Cardiac muscle cell (in vitro differentiated cells and primary cell): ENCODE measurements at regions not wholly inside any gene's neighbourhood (a gene's known extent, or its start where the extent isn't known, plus 50 kb on each side); places are given as distances from the start of the nearest gene placed in this dataset.
A peak's percentile ranks its signal among the peaks of the same experiment; 100 is the strongest.
"Not testable (repeated sequence)": the region's sequence is repeated elsewhere in the genome, so short reads cannot be mapped to it uniquely, and the experiment has no call there.

Experiments
- DNase-seq, 2 donors: peaks; one replicate each; pipeline versions ENCODE4 v3.0.0 to v3.0.0-alpha.2; 2010 to 2017; ENCODE audit warnings: low read depth in 1 of 2, low spot score in 1 of 2
- H3K27ac ChIP-seq: fragments of 200-600 bp; sonication (generic); 2 replicates; pipeline ENCODE4 v1.5.1; 2016
- H3K27me3 ChIP-seq: fragments of 200-600 bp; sonication (generic); 2 replicates; pipeline ENCODE4 v1.6.0; 2016; ENCODE audit warnings: control low read depth
- H3K36me3 ChIP-seq: fragments of 200-600 bp; sonication (generic); 2 replicates; pipeline ENCODE4 v1.5.1; 2016; ENCODE audit warnings: control low read depth
- H3K4me1 ChIP-seq: fragments of 200-600 bp; sonication (generic); 2 replicates; pipeline ENCODE4 v1.8.1; 2017; ENCODE audit warnings: low read depth, mild to moderate bottlenecking, mixed run types
- H3K4me3 ChIP-seq: fragments of 200-600 bp; sonication (generic); 2 replicates; pipeline ENCODE4 v1.5.1; 2016; ENCODE audit warnings: mild to moderate bottlenecking
- H3K9me3 ChIP-seq: fragments of 200-600 bp; sonication (generic); 2 replicates; pipeline ENCODE4 v1.5.1; 2017; ENCODE audit warnings: low read depth, mild to moderate bottlenecking, control low read depth
- CTCF ChIP-seq: IDR thresholded peaks from 2 replicates; pipeline ENCODE4 v1.5.1; 2012; ENCODE audit warnings: low read depth, mild to moderate bottlenecking, low read length

DNA sequence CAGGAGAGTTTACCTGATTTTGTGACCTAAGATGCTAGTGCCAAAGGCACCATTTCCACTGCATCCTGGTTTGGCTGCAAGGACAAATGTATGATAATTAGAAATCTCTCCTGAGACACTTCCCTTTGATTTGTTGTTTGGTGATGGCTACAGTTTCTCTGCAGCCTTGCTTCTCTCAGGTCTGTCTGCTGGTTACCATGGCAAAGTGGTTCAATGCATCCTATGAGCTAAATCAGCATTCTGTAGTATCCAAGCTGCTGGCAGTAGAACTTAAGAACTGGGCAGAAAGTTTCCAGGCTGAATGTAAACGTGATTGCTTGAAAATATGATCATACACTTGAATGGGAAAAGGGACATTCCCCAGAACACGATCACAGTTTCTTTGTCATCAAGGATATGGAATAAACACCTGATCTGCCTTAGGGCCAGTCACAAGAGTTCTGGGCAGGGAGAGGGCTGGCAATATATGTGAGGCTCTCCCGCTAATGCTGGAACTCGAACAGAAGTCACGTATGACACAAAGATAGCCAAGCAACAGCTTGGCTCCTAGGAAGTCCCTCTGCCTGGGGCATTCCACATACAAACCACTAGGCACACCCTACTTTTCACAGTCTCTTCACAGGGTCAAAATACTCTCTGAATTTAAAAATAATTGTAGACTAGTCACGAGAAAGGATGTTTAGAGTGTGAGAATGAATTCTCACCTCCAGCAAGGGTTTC lies 138.1 kb upstream of the GRAMD2B start:
- Histone ChIP-seq H3K9me3 (no peaks in the 10 kb centered on the region), H3K27me3 (no peaks in the 10 kb centered on the region), H3K4me1 (no peaks in the 10 kb centered on the region), H3K4me3 (no peak overlapping the region), H3K27ac (no peak overlapping the region), H3K36me3 (no peaks in the 10 kb centered on the region)
- TF ChIP-seq CTCF = no peak
- no peak for DNase-seq

GRCh38 chr5:126296121-126296520 lies 127.1 kb upstream of the GRAMD2B start:
- H3K9me3 ChIP-seq, DNase-seq, H3K4me1 ChIP-seq, H3K4me3 ChIP-seq, H3K27ac ChIP-seq, H3K27me3 ChIP-seq, H3K36me3 ChIP-seq: not testable (repeated sequence)

DNA sequence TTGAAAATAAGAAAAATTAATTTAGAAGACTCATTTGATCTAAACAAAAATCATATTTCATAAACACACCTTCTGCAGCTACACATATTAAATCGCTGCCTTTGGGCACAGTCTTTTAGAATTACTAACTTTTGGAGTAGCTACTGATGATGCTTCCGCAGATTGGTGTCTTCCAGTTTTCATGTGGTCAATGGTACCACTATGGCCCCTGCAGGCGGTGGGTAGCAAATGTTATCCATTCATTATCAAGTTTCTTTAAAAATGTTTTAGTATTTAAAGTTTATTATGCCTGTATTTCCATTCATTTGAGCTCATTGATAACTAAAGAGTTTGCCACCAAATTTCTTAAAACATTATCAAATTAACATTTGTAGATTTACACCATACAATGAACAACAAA lies 122.9 kb upstream of the GRAMD2B start:
- no peak overlapping the region for H3K4me3 ChIP-seq
- no peak for TF ChIP-seq CTCF
- no peaks in the 10 kb centered on the region for H3K4me1 ChIP-seq
- H3K27ac ChIP-seq = no peak overlapping the region
- H3K9me3 ChIP-seq = no peaks in the 10 kb centered on the region
- no peaks in the 10 kb centered on the region for H3K36me3 ChIP-seq
- H3K27me3 ChIP-seq = no peaks in the 10 kb centered on the region
- DNase-seq = no peak

DNA sequence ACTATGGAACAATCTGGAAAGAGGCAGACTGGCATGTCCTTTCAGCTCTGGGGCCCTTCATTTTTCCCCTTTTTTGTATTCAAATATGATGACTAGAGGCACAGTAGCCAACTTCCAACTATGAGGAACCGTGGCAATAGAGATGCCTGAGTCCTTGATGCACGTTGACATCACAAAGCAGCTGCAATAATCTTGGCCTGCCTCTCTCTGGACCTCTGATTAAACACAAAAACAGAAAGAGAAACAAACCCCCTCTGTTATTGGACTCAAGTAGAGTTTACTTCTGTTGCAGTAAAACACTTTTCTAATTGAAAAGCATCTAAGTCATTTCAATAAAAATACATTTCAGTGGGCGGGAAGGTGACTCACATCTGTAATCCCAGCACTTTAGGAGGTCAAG lies 122.2 kb upstream of the GRAMD2B start:
- no peaks in the 10 kb centered on the region for H3K27me3 ChIP-seq
- DNase-seq = no peak
- H3K27ac ChIP-seq = no peak overlapping the region
- H3K9me3 ChIP-seq = no peaks in the 10 kb centered on the region
- H3K4me1 ChIP-seq = no peaks in the 10 kb centered on the region
- TF ChIP-seq CTCF = no peak
- no peaks in the 10 kb centered on the region for H3K36me3 ChIP-seq
- H3K4me3 ChIP-seq = no peak overlapping the region

DNA sequence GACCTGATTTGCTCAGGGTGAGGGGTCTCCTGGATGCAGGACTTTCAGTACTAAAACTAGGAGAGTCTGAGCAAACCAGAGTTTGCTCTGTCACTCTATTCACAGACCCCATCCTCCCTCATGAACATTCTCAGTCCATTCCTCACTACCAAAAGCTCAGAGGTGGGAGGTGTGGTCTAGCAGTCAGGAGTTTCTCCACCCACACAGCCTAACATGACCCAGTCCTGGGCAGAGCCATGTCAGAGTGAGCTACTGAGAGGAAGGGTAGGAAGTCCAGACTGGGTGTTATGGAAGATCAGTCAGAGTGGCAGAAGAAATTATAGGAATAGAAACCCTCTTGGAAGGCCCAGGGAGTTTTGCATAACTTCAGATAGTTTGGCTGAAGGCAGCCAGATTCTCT lies 113.3 kb upstream of the GRAMD2B start:
- no peak overlapping the region for H3K27ac ChIP-seq
- peak in 1 of 2 donors; percentile 1 for DNase-seq

DNA sequence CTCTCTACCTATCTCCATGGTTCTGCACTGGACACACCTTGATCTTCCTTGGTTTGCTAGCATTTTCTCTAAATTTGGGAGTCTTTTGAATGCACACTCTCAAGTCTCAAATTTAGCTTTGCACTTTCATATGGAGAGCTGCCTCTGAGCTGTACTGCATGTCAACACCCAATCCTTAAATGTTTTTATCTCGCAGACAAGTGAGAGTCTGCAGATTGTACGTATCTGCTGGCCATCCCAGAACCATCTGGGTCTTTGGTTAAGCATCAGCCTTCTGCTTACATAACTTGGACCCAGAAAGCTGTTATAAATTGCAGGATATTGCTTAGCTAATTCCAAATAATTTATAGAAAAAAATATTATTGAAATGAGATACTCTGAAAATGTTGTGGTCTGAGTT lies 111.4 kb upstream of the GRAMD2B start:
- H3K9me3 ChIP-seq = no peaks in the 10 kb centered on the region
- H3K4me3 ChIP-seq = no peak overlapping the region
- DNase-seq = peak in 1 of 2 donors; percentile 14
- no peaks in the 10 kb centered on the region for H3K36me3 ChIP-seq
- H3K4me1 ChIP-seq = peaks cover 26% of the 10 kb centered on the region
- no peaks in the 10 kb centered on the region for H3K27me3 ChIP-seq
- H3K27ac ChIP-seq = no peak overlapping the region
- TF ChIP-seq CTCF = no peak

More for the DNA sequence above, 113.3 kb upstream of the GRAMD2B start:
- no peaks in the 10 kb centered on the region for H3K36me3 ChIP-seq
- peaks cover 26% of the 10 kb centered on the region for H3K4me1 ChIP-seq
- no peaks in the 10 kb centered on the region for H3K9me3 ChIP-seq
- no peak overlapping the region for H3K4me3 ChIP-seq
- no peaks in the 10 kb centered on the region for H3K27me3 ChIP-seq
- TF ChIP-seq CTCF = no peak
